Activated CD4-positive, alpha-beta T cell treated with anti-CD3 and anti-CD28 coated beads, Interleukin-2, amount 10 ng/mL, durations not matched to agents 7 days and 5 days (primary cell): ENCODE measurements at regions not wholly inside any gene's neighbourhood (a gene's known extent, or its start where the extent isn't known, plus 50 kb on each side); places are given as distances from the start of the nearest gene placed in this dataset.

Experiments
- CTCF ChIA-PET: fragments of 350-600 bp; sonication (Branson Sonifier 250); formaldehyde crosslinking; loops from one replicate; lab custom pipeline; 2021; ENCODE audit warnings: antibody characterized with exemption; lab: Charles Lee
- POLR2A ChIA-PET: fragments of 350-600 bp; sonication (Branson Sonifier 250); formaldehyde crosslinking; loops from one replicate; lab custom pipeline; 2021; ENCODE audit warnings: antibody characterized with exemption; lab: Charles Lee
- DNase-seq: peaks from one replicate; pipeline ENCODE4 v3.0.0-alpha.2; 2020
- H3K27ac Mint-ChIP-seq: one replicate; pipeline ENCODE4 v1.8.0; 2021; ENCODE audit warnings: mild to moderate bottlenecking, moderate library complexity, mixed read lengths
- H3K27me3 Mint-ChIP-seq: one replicate; pipeline ENCODE4 v1.8.0; 2021; ENCODE audit warnings: mixed read lengths
- H3K36me3 Mint-ChIP-seq: one replicate; pipeline ENCODE4 v1.8.0; 2021; ENCODE audit warnings: low read depth, mixed read lengths
- H3K4me1 Mint-ChIP-seq: one replicate; pipeline ENCODE4 v1.8.0; 2021; ENCODE audit warnings: mixed read lengths
- H3K4me3 Mint-ChIP-seq: one replicate; pipeline ENCODE4 v1.8.0; 2021; ENCODE audit warnings: mild to moderate bottlenecking, moderate library complexity, mixed read lengths
- H3K9me3 Mint-ChIP-seq: one replicate; pipeline ENCODE4 v1.8.0; 2021; ENCODE audit warnings: mixed read lengths

GRCh38 chr5:38718771-38719391 lies 126.9 kb upstream of the OSMR start:
- Mint-ChIP-seq H3K4me1 (no peaks in the 10 kb centered on the region), H3K4me3 (no peak overlapping the region), H3K27me3 (peaks cover 3% of the 10 kb centered on the region), H3K27ac (no peak overlapping the region), H3K9me3 (no peaks in the 10 kb centered on the region), H3K36me3 (no peaks in the 10 kb centered on the region)
- ChIA-PET CTCF (no interaction called here), POLR2A (no interaction called here)
- no peak for DNase-seq

- Mint-ChIP-seq H3K4me1 (no peaks in the 10 kb centered on the region), H3K36me3 (no peaks in the 10 kb centered on the region), H3K4me3 (no peak overlapping the region), H3K9me3 (no peaks in the 10 kb centered on the region), H3K27me3 (peaks cover 3% of the 10 kb centered on the region), H3K27ac (no peak overlapping the region)
- no peak for DNase-seq
- ChIA-PET POLR2A (no interaction called here), CTCF (no interaction called here)
Measured at GRCh38 chr5:38719403-38719802, 126.4 kb upstream of the OSMR start.

GRCh38 chr5:38719916-38720315 lies 125.9 kb upstream of the OSMR start:
- Mint-ChIP-seq H3K27ac (no peak overlapping the region), H3K4me3 (no peak overlapping the region), H3K4me1 (no peaks in the 10 kb centered on the region), H3K27me3 (peaks cover 3% of the 10 kb centered on the region), H3K36me3 (no peaks in the 10 kb centered on the region), H3K9me3 (no peaks in the 10 kb centered on the region)
- no peak for DNase-seq
- POLR2A ChIA-PET: no interaction called here
- CTCF ChIA-PET: no interaction called here

GRCh38 chr5:38720554-38721361 lies 125.1 kb upstream of the OSMR start:
- Mint-ChIP-seq H3K9me3 (no peaks in the 10 kb centered on the region), H3K27ac (no peak overlapping the region), H3K36me3 (no peaks in the 10 kb centered on the region), H3K4me3 (no peak overlapping the region), H3K4me1 (no peaks in the 10 kb centered on the region), H3K27me3 (peaks cover 3% of the 10 kb centered on the region)
- ChIA-PET POLR2A (no interaction called here), CTCF (no interaction called here)
- DNase-seq: no peak

- Mint-ChIP-seq H3K27ac (no peak overlapping the region), H3K4me1 (no peaks in the 10 kb centered on the region), H3K36me3 (no peaks in the 10 kb centered on the region), H3K4me3 (no peak overlapping the region), H3K27me3 (peaks cover 3% of the 10 kb centered on the region), H3K9me3 (no peaks in the 10 kb centered on the region)
- ChIA-PET CTCF (interaction anchor here (1.1 kb wide), 1 partner anchor 17 kb away, joined by 3 read pairs; no protein-coding TSS in a partner anchor), POLR2A (no interaction called here)
- DNase-seq: no peak
Measured at GRCh38 chr5:38722918-38723317, 122.9 kb upstream of the OSMR start.

GRCh38 chr5:38723426-38723825 lies 122.4 kb upstream of the OSMR start:
- no peak for DNase-seq
- CTCF ChIA-PET: interaction anchor here (1.1 kb wide), 1 partner anchor 17 kb away, joined by 3 read pairs; no protein-coding TSS in a partner anchor
- Mint-ChIP-seq H3K9me3 (no peaks in the 10 kb centered on the region), H3K4me3 (no peak overlapping the region), H3K27me3 (no peaks in the 10 kb centered on the region), H3K27ac (no peak overlapping the region), H3K4me1 (no peaks in the 10 kb centered on the region), H3K36me3 (no peaks in the 10 kb centered on the region)
- POLR2A ChIA-PET: no interaction called here

GRCh38 chr5:38724301-38725030 lies 121.3 kb upstream of the OSMR start:
- Mint-ChIP-seq H3K4me1 (no peaks in the 10 kb centered on the region), H3K9me3 (no peaks in the 10 kb centered on the region), H3K27ac (no peak overlapping the region), H3K4me3 (no peak overlapping the region), H3K27me3 (no peaks in the 10 kb centered on the region), H3K36me3 (no peaks in the 10 kb centered on the region)
- ChIA-PET POLR2A (no interaction called here), CTCF (no interaction called here)
- DNase-seq: no peak

GRCh38 chr5:38725371-38725865 lies 120.4 kb upstream of the OSMR start:
- no peaks in the 10 kb centered on the region for H3K36me3 Mint-ChIP-seq
- no peak overlapping the region for H3K4me3 Mint-ChIP-seq
- no peak overlapping the region for H3K27ac Mint-ChIP-seq
- no peaks in the 10 kb centered on the region for H3K4me1 Mint-ChIP-seq
- H3K27me3 Mint-ChIP-seq: no peaks in the 10 kb centered on the region
- POLR2A ChIA-PET: no interaction called here
- CTCF ChIA-PET: no interaction called here
- H3K9me3 Mint-ChIP-seq: no peaks in the 10 kb centered on the region
- DNase-seq: no peak

- POLR2A ChIA-PET: no interaction called here
- no peaks in the 10 kb centered on the region for H3K9me3 Mint-ChIP-seq
- no peak overlapping the region for H3K27ac Mint-ChIP-seq
- no peak for DNase-seq
- no peaks in the 10 kb centered on the region for H3K4me1 Mint-ChIP-seq
- no peak overlapping the region for H3K4me3 Mint-ChIP-seq
- CTCF ChIA-PET: no interaction called here
- H3K27me3 Mint-ChIP-seq: no peaks in the 10 kb centered on the region
- H3K36me3 Mint-ChIP-seq: no peaks in the 10 kb centered on the region
Measured at GRCh38 chr5:38726279-38726678, 119.5 kb upstream of the OSMR start.

GRCh38 chr5:38728029-38728428 lies 117.8 kb upstream of the OSMR start:
- CTCF ChIA-PET: no interaction called here

GRCh38 chr5:38731461-38731860 lies 114.4 kb upstream of the OSMR start:
- H3K4me3 Mint-ChIP-seq: no peak overlapping the region
- H3K36me3 Mint-ChIP-seq: no peaks in the 10 kb centered on the region
- H3K4me1 Mint-ChIP-seq: no peaks in the 10 kb centered on the region
- DNase-seq: no peak
- CTCF ChIA-PET: no interaction called here
- H3K27ac Mint-ChIP-seq: no peak overlapping the region
- peaks cover 8% of the 10 kb centered on the region for H3K27me3 Mint-ChIP-seq
- POLR2A ChIA-PET: no interaction called here
- no peaks in the 10 kb centered on the region for H3K9me3 Mint-ChIP-seq

More at GRCh38 chr5:38728029-38728428, 117.8 kb upstream of the OSMR start:
- no peaks in the 10 kb centered on the region for H3K27me3 Mint-ChIP-seq
- H3K36me3 Mint-ChIP-seq: no peaks in the 10 kb centered on the region
- POLR2A ChIA-PET: no interaction called here
- DNase-seq: no peak
- no peaks in the 10 kb centered on the region for H3K4me1 Mint-ChIP-seq
- H3K4me3 Mint-ChIP-seq: no peak overlapping the region
- no peak overlapping the region for H3K27ac Mint-ChIP-seq
- H3K9me3 Mint-ChIP-seq: no peaks in the 10 kb centered on the region

GRCh38 chr5:38734353-38734752 lies 111.5 kb upstream of the OSMR start:
- ChIA-PET CTCF (no interaction called here), POLR2A (no interaction called here)
- H3K36me3 Mint-ChIP-seq: no peaks in the 10 kb centered on the region
- peaks cover 8% of the 10 kb centered on the region for H3K27me3 Mint-ChIP-seq
- no peaks in the 10 kb centered on the region for H3K9me3 Mint-ChIP-seq
- no peak for DNase-seq
- no peak overlapping the region for H3K4me3 Mint-ChIP-seq
- H3K27ac Mint-ChIP-seq: no peak overlapping the region
- no peaks in the 10 kb centered on the region for H3K4me1 Mint-ChIP-seq

GRCh38 chr5:38736089-38736488 lies 109.7 kb upstream of the OSMR start:
- H3K27me3 Mint-ChIP-seq: peaks cover 8% of the 10 kb centered on the region
- ChIA-PET CTCF (no interaction called here), POLR2A (no interaction called here)
- no peaks in the 10 kb centered on the region for H3K4me1 Mint-ChIP-seq
- no peaks in the 10 kb centered on the region for H3K9me3 Mint-ChIP-seq
- no peak overlapping the region for H3K27ac Mint-ChIP-seq
- no peak overlapping the region for H3K4me3 Mint-ChIP-seq
- no peak for DNase-seq
- no peaks in the 10 kb centered on the region for H3K36me3 Mint-ChIP-seq
